ENCODE measurements at regions not wholly inside any gene's neighbourhood (a gene's known extent, or its start where the extent isn't known, plus 50 kb on each side); places are given as distances from the start of the nearest gene placed in this dataset.

- H3K27ac Mint-ChIP-seq (ENCODE audit: low read depth, unreplicated experiment): no peak overlapping the region
- POLR2A ChIA-PET: no interaction called here
- no peaks in the 10 kb centered on the region for H3K27me3 Mint-ChIP-seq (ENCODE audit: insufficient read depth, unreplicated experiment)
- peaks cover 16% of the 10 kb centered on the region for H3K4me1 Mint-ChIP-seq (ENCODE audit: insufficient read depth, unreplicated experiment)
- peaks cover 24% of the 10 kb centered on the region for H3K9me3 Mint-ChIP-seq (ENCODE audit: unreplicated experiment)
- CTCF ChIA-PET: interaction anchor here (0.8 to 1.2 kb wide), 2 partner anchors 141 to 341 kb away, joined by 4 to 5 read pairs; no protein-coding TSS in a partner anchor
- intact Hi-C loops (cut with micrococcal nuclease): no loop called here
- no peak for DNase-seq (ENCODE audit: unreplicated experiment)
- H3K36me3 Mint-ChIP-seq (ENCODE audit: insufficient read depth, unreplicated experiment): no peaks in the 10 kb centered on the region
- TF ChIP-seq, protein P1, sequence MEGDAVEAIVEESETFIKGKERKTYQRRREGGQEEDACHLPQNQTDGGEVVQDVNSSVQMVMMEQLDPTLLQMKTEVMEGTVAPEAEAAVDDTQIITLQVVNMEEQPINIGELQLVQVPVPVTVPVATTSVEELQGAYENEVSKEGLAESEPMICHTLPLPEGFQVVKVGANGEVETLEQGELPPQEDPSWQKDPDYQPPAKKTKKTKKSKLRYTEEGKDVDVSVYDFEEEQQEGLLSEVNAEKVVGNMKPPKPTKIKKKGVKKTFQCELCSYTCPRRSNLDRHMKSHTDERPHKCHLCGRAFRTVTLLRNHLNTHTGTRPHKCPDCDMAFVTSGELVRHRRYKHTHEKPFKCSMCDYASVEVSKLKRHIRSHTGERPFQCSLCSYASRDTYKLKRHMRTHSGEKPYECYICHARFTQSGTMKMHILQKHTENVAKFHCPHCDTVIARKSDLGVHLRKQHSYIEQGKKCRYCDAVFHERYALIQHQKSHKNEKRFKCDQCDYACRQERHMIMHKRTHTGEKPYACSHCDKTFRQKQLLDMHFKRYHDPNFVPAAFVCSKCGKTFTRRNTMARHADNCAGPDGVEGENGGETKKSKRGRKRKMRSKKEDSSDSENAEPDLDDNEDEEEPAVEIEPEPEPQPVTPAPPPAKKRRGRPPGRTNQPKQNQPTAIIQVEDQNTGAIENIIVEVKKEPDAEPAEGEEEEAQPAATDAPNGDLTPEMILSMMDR (IDR thresholded peaks at IDR 0.05; ENCODE audit: unreplicated experiment): no peak
- no TSS peak for BruUV-seq (replicated peaks)
- H3K4me3 Mint-ChIP-seq (ENCODE audit: unreplicated experiment): no peak overlapping the region
Measured at GRCh38 chr7:153100691-153101237, 341.2 kb downstream of the ACTR3B start.

DNA sequence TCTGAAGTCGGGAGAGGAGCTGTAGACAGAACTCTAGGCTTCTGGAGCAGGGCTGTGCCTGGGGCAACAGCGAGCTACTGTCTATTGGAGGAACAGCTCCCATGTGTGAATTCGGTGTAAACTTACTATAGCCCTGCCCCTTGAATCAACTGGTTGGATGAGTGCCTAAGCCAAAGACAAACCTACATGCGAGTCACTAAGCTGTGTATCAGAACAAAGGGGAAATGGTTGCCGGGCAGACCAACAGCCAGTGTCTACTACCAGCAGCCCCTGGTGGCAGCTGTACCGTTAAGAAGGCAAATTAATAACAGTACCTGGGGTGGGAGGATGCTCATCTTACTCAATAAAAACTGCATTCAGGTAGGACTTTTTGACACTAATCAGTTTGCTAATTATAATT lies 343.6 kb downstream of the ACTR3B start:
- no peak for DNase-seq (ENCODE audit: unreplicated experiment)
- H3K27ac Mint-ChIP-seq (ENCODE audit: low read depth, unreplicated experiment): no peak overlapping the region
- ChIA-PET POLR2A (interaction anchor here (0.6 kb wide), 2 partner anchors 44 to 1502 kb away, joined by 3 read pairs; no protein-coding TSS in a partner anchor), CTCF (interaction anchor here (0.5 to 0.6 kb wide), 2 partner anchors 10 to 414 kb away, joined by 3 to 6 read pairs; no protein-coding TSS in a partner anchor)
- BruUV-seq (replicated peaks): no TSS peak
- TF ChIP-seq, protein P1 (IDR thresholded peaks at IDR 0.05; ENCODE audit: unreplicated experiment): no peak
- H3K27me3 Mint-ChIP-seq (ENCODE audit: insufficient read depth, unreplicated experiment): no peaks in the 10 kb centered on the region
- H3K36me3 Mint-ChIP-seq (ENCODE audit: insufficient read depth, unreplicated experiment): no peaks in the 10 kb centered on the region
- peaks cover 22% of the 10 kb centered on the region for H3K9me3 Mint-ChIP-seq (ENCODE audit: unreplicated experiment)
- H3K4me3 Mint-ChIP-seq (ENCODE audit: unreplicated experiment): no peak overlapping the region
- intact Hi-C loops (cut with micrococcal nuclease): no loop called here
- peaks cover 9% of the 10 kb centered on the region for H3K4me1 Mint-ChIP-seq (ENCODE audit: insufficient read depth, unreplicated experiment)

GRCh38 chr7:153107826-153108225 lies 348.3 kb downstream of the ACTR3B start:
- BruUV-seq (replicated peaks): no TSS peak
- Mint-ChIP-seq H3K36me3 (ENCODE audit: insufficient read depth, unreplicated experiment) (no peaks in the 10 kb centered on the region), H3K4me1 (ENCODE audit: insufficient read depth, unreplicated experiment) (peaks cover 1% of the 10 kb centered on the region), H3K27ac (ENCODE audit: low read depth, unreplicated experiment) (no peak overlapping the region), H3K9me3 (ENCODE audit: unreplicated experiment) (no peaks in the 10 kb centered on the region), H3K27me3 (ENCODE audit: insufficient read depth, unreplicated experiment) (no peaks in the 10 kb centered on the region), H3K4me3 (ENCODE audit: unreplicated experiment) (no peak overlapping the region)
- POLR2A ChIA-PET: no interaction called here
- intact Hi-C loops (cut with micrococcal nuclease): no loop called here
- no peak for DNase-seq (ENCODE audit: unreplicated experiment)
- TF ChIP-seq, protein P1 (IDR thresholded peaks at IDR 0.05; ENCODE audit: unreplicated experiment): no peak
- CTCF ChIA-PET: no interaction called here

- Mint-ChIP-seq H3K27ac (ENCODE audit: low read depth, unreplicated experiment) (no peak overlapping the region), H3K4me3 (ENCODE audit: unreplicated experiment) (no peak overlapping the region), H3K4me1 (ENCODE audit: insufficient read depth, unreplicated experiment) (no peaks in the 10 kb centered on the region), H3K36me3 (ENCODE audit: insufficient read depth, unreplicated experiment) (no peaks in the 10 kb centered on the region), H3K9me3 (ENCODE audit: unreplicated experiment) (no peaks in the 10 kb centered on the region), H3K27me3 (ENCODE audit: insufficient read depth, unreplicated experiment) (no peaks in the 10 kb centered on the region)
- intact Hi-C loops (cut with micrococcal nuclease): no loop called here
- ChIA-PET CTCF (no interaction called here), POLR2A (no interaction called here)
- no peak for DNase-seq (ENCODE audit: unreplicated experiment)
- no TSS peak for BruUV-seq (replicated peaks)
- TF ChIP-seq, protein P1 (IDR thresholded peaks at IDR 0.05; ENCODE audit: unreplicated experiment): no peak
Measured at GRCh38 chr7:153109566-153109965, 350.0 kb downstream of the ACTR3B start.
